SK-N-MC (cell line): ENCODE measurements at regions not wholly inside any gene's neighbourhood (a gene's known extent, or its start where the extent isn't known, plus 50 kb on each side); places are given as distances from the start of the nearest gene placed in this dataset.

Experiments
- EZH2 ChIP-seq: fragments of 200-600 bp; sonication (generic); IDR thresholded peaks from one replicate; pipeline ENCODE4 v1.6.1; 2017; ENCODE audit warnings: antibody characterized with exemption
- FOXP2 ChIP-seq: optimal IDR thresholded peaks from 2 replicates; pipeline ENCODE3; 2011; ENCODE audit warnings: mild to moderate bottlenecking, moderate library complexity; ENCODE audit not compliant: insufficient read depth; ENCODE audit errors: extremely low read length, control extremely low read depth
- POLR2AphosphoS5 ChIP-seq: IDR thresholded peaks from 2 replicates; pipeline ENCODE4 v1.6.1; 2012; ENCODE audit warnings: mild to moderate bottlenecking, low read depth, low read length, borderline replicate concordance

DNA sequence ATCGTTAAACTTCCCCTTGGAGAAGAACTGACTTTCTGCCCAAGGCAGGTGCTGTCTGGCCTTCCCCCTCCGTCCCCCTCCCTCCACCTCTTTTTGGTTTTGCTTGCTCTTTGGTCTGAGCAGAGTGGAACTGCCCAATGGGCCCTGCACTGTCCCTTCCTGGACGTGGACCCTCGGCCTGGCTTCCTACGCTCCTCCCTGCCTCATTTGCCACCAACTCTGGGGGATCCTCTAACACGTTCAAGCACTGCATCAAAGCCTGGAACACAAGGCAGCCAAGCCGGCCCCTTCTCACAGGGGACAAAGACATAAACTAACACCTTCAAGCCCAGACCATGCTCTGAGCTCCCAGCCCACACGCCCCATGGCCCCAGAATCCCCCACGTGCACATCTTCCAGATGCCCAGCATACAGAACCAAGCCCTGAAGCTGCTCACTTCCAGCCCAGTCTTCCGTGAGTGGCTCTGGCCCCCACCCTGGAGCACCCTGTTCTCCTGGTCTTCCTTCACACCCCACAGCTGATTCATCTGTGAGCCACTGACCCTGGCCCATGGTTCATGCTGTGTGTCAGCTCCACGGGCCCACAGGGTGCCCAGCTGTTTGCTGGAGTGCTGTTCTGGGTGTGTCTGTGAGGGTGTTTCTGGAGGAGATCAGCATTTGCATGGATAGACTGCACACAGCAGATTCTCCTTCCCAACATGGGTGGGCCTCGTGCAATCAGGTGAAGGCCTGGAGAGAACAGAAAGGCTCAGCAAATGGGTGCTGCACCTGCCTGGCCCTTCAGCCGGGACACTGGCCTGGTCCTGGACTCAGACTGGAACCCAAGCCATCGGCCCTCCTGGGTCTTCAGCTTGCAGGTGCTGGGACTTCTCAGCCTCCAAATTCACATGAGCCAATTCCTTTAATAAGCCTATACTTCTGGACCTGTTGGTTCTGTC is 247.1 kb upstream of the SALL3 start:
- TF ChIP-seq EZH2 (no peak), POLR2AphosphoS5 (no peak), FOXP2 (no peak)
